Astrocyte (in vitro differentiated cells and primary cell): ENCODE measurements at regions not wholly inside any gene's neighbourhood (a gene's known extent, or its start where the extent isn't known, plus 50 kb on each side); places are given as distances from the start of the nearest gene placed in this dataset.
A peak's percentile ranks its signal among the peaks of the same experiment; 100 is the strongest.

Experiments used
- DNase-seq: peaks from one replicate; pipeline ENCODE4 v3.0.0-alpha.2; 2010; ENCODE audit warnings: low read depth
- FAIRE-seq: peaks from 2 replicates; lab custom pipeline; 2011; peaks lifted over from hg19 to GRCh38; lab: Jason Lieb, UNC
- H2AFZ ChIP-seq: 2 replicates; pipeline ENCODE4 v1.6.0; 2012; ENCODE audit warnings: low read depth, low read length, inconsistent platforms
- H3K27ac ChIP-seq: 2 replicates; pipeline ENCODE4 v1.5.1; 2011; ENCODE audit warnings: low read depth, low read length, inconsistent platforms
- H3K27me3 ChIP-seq: 2 replicates; pipeline ENCODE4 v1.6.0; 2011; ENCODE audit warnings: low read length, inconsistent platforms; ENCODE audit not compliant: insufficient read depth
- H3K36me3 ChIP-seq: 2 replicates; pipeline ENCODE4 v1.5.1; 2011; ENCODE audit warnings: low read length, inconsistent platforms; ENCODE audit not compliant: insufficient read depth
- H3K4me1 ChIP-seq: 2 replicates; pipeline ENCODE4 v1.5.1; 2011; ENCODE audit warnings: low read length, inconsistent platforms; ENCODE audit not compliant: insufficient read depth
- H3K4me2 ChIP-seq: 2 replicates; pipeline ENCODE4 v1.6.0; 2012; ENCODE audit warnings: low read length, inconsistent platforms
- H3K4me3 ChIP-seq: 2 replicates; pipeline ENCODE4 v1.5.1; 2011; ENCODE audit warnings: low read depth, mild to moderate bottlenecking, low read length, inconsistent platforms; ENCODE audit not compliant: insufficient read depth
- H3K79me2 ChIP-seq: 2 replicates; pipeline ENCODE4 v1.6.0; 2012; ENCODE audit warnings: mild to moderate bottlenecking, low read length, inconsistent platforms; ENCODE audit not compliant: insufficient read depth
- H3K9ac ChIP-seq: 2 replicates; pipeline ENCODE4 v1.6.0; 2012; ENCODE audit warnings: mild to moderate bottlenecking, low read length, inconsistent platforms
- H3K9me3 ChIP-seq: 2 replicates; pipeline ENCODE4 v1.5.1; 2012; ENCODE audit warnings: low read depth, mild to moderate bottlenecking, low read length, inconsistent platforms; ENCODE audit not compliant: insufficient read depth
- H4K20me1 ChIP-seq: 2 replicates; pipeline ENCODE4 v1.6.0; 2012; ENCODE audit warnings: low read length, inconsistent platforms; ENCODE audit not compliant: insufficient read depth
- H3K27ac Mint-ChIP-seq: one replicate; pipeline ENCODE4 v1.8.0; 2021; ENCODE audit warnings: mild to moderate bottlenecking, mixed read lengths; ENCODE audit not compliant: unreplicated experiment
- H3K27me3 Mint-ChIP-seq: one replicate; pipeline ENCODE4 v1.8.0; 2021; ENCODE audit warnings: low read depth, mixed read lengths; ENCODE audit not compliant: unreplicated experiment
- H3K36me3 Mint-ChIP-seq: one replicate; pipeline ENCODE4 v1.8.0; 2021; ENCODE audit warnings: low read depth, mixed read lengths; ENCODE audit not compliant: unreplicated experiment
- H3K4me1 Mint-ChIP-seq: one replicate; pipeline ENCODE4 v1.8.0; 2021; ENCODE audit warnings: low read depth, mixed read lengths; ENCODE audit not compliant: unreplicated experiment
- H3K4me3 Mint-ChIP-seq: one replicate; pipeline ENCODE4 v1.8.0; 2021; ENCODE audit warnings: mild to moderate bottlenecking, moderate library complexity, mixed read lengths; ENCODE audit not compliant: unreplicated experiment
- H3K9me3 Mint-ChIP-seq: one replicate; pipeline ENCODE4 v1.8.0; 2021; ENCODE audit warnings: mild to moderate bottlenecking, mixed read lengths; ENCODE audit not compliant: unreplicated experiment
- EZH2 ChIP-seq: IDR thresholded peaks from 2 replicates; pipeline ENCODE4 v1.6.1; 2012; ENCODE audit warnings: mild to moderate bottlenecking, low read length, inconsistent platforms; ENCODE audit not compliant: insufficient read depth
- TF ChIP-seq, protein P1 (sequence below): IDR thresholded peaks from 2 replicates; pipeline ENCODE4 v1.5.1; 2011; ENCODE audit warnings: low read depth, mild to moderate bottlenecking, inconsistent platforms, low read length, moderate library complexity; ENCODE audit not compliant: insufficient read depth

DNA sequence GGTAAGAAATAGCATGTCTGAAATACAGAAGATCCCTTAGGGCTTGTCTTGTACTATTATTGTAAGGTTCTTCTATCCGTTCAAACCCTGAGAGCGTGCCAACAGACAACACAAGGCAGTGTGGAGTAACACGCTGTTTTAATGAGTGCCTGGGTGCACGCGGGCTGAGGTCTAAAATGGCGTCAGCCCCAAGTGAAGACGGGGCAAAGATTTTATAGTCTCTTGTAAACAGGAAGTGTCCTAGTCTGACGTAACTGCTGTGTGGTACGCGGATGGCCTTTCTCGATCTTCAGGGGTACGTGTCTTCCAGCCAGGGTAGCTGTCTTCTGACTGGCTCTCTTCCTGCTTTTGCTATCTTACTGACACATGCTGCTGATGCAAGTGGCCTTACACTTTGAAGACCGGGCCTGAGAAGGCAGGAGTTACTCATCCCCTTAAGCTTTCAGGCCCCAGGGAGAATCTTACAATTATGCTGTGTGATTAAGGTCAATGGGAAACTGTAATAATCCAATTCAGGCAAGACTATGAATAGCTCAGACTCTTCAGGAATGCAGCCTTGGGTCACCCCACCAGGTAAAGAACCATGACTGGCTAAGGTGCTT, 1812.0 kb upstream of the CDH9 start:
- DNase-seq: no peak
- H4K20me1 ChIP-seq: no peaks in the 10 kb centered on the region
- Mint-ChIP-seq H3K36me3 (no peaks in the 10 kb centered on the region), H3K4me1 (no peaks in the 10 kb centered on the region), H3K9me3 (no peaks in the 10 kb centered on the region), H3K27ac (peak overlapping the region; percentile 21), H3K27me3 (no peaks in the 10 kb centered on the region), H3K4me3 (no peak overlapping the region)
- no peak overlapping the region for H3K4me3 ChIP-seq
- H2AFZ ChIP-seq: no peak overlapping the region
- TF ChIP-seq, protein P1, sequence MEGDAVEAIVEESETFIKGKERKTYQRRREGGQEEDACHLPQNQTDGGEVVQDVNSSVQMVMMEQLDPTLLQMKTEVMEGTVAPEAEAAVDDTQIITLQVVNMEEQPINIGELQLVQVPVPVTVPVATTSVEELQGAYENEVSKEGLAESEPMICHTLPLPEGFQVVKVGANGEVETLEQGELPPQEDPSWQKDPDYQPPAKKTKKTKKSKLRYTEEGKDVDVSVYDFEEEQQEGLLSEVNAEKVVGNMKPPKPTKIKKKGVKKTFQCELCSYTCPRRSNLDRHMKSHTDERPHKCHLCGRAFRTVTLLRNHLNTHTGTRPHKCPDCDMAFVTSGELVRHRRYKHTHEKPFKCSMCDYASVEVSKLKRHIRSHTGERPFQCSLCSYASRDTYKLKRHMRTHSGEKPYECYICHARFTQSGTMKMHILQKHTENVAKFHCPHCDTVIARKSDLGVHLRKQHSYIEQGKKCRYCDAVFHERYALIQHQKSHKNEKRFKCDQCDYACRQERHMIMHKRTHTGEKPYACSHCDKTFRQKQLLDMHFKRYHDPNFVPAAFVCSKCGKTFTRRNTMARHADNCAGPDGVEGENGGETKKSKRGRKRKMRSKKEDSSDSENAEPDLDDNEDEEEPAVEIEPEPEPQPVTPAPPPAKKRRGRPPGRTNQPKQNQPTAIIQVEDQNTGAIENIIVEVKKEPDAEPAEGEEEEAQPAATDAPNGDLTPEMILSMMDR: no peak
- TF ChIP-seq EZH2: no peak
- H3K9me3 ChIP-seq: peaks cover 8% of the 10 kb centered on the region
- H3K27ac ChIP-seq: no peak overlapping the region
- no peaks in the 10 kb centered on the region for H3K79me2 ChIP-seq
- H3K27me3 ChIP-seq: no peaks in the 10 kb centered on the region
- H3K36me3 ChIP-seq: no peaks in the 10 kb centered on the region
- H3K9ac ChIP-seq: no peak overlapping the region
- no peaks in the 10 kb centered on the region for H3K4me1 ChIP-seq
- FAIRE-seq: no peak
- no peak overlapping the region for H3K4me2 ChIP-seq

DNA sequence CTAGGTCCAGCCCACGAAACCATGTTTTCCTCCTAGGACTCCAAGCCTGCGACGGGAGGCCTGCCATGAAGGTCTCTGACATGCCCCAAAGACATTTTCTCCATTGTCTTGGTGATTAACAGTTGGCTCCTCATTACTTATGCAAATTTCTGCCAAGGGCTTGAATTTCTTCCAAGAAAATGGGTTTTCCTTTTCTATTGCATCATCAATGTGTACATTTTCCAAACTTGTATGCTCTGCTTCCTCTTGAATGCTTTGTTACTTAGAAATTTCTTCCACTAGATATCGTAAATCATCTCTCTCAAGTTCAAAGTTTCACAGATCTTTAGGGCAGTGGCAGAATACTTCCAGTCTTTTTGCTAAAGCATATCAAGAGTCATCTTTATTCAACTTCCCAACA, 1792.7 kb upstream of the CDH9 start:
- no peak overlapping the region for H3K4me3 ChIP-seq
- H3K27me3 ChIP-seq: no peaks in the 10 kb centered on the region
- H3K9ac ChIP-seq: no peak overlapping the region
- no peaks in the 10 kb centered on the region for H3K36me3 ChIP-seq
- Mint-ChIP-seq H3K27me3 (no peaks in the 10 kb centered on the region), H3K4me1 (no peaks in the 10 kb centered on the region), H3K4me3 (no peak overlapping the region), H3K36me3 (no peaks in the 10 kb centered on the region), H3K27ac (no peak overlapping the region), H3K9me3 (peaks cover 2% of the 10 kb centered on the region)
- H3K9me3 ChIP-seq: no peaks in the 10 kb centered on the region
- H3K4me1 ChIP-seq: no peaks in the 10 kb centered on the region
- no peak for FAIRE-seq
- no peaks in the 10 kb centered on the region for H4K20me1 ChIP-seq
- TF ChIP-seq, protein P1: no peak
- no peak for TF ChIP-seq EZH2
- DNase-seq: no peak
- H3K27ac ChIP-seq: no peak overlapping the region
- H3K79me2 ChIP-seq: no peaks in the 10 kb centered on the region
- no peak overlapping the region for H3K4me2 ChIP-seq
- H2AFZ ChIP-seq: no peak overlapping the region

DNA sequence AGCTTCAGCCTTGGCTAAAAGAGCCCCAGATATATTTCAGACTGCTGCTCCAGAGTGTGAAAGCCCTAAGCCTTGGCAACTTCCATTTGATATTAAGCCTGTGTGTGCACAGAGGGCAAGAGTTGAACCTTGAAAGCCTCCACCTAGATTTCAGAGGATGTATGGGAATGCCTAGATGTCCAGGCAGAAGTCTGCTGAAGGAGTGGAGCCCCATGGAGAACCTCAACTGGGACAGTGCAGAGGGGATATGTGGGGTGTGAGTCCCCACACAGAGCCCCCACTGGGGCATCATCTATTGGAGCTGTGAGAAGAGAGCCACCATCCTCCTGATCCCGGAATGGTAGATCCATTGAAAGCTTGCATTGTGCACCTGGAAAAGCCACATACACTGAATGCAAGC, 1784.8 kb upstream of the CDH9 start:
- Mint-ChIP-seq H3K27me3 (no peaks in the 10 kb centered on the region), H3K27ac (no peak overlapping the region), H3K4me3 (no peak overlapping the region), H3K4me1 (no peaks in the 10 kb centered on the region), H3K9me3 (peaks cover 4% of the 10 kb centered on the region), H3K36me3 (no peaks in the 10 kb centered on the region)
- Histone ChIP-seq H3K4me2 (no peak overlapping the region), H3K79me2 (no peaks in the 10 kb centered on the region), H3K27ac (no peak overlapping the region), H3K27me3 (no peaks in the 10 kb centered on the region), H3K9ac (no peak overlapping the region), H4K20me1 (no peaks in the 10 kb centered on the region), H3K36me3 (no peaks in the 10 kb centered on the region), H3K4me3 (no peak overlapping the region), H3K9me3 (no peaks in the 10 kb centered on the region), H2AFZ (no peak overlapping the region), H3K4me1 (no peaks in the 10 kb centered on the region)
- FAIRE-seq (no peak), DNase-seq (no peak)
- TF ChIP-seq, protein P1: no peak
- TF ChIP-seq EZH2: no peak
